HG03060 (cell line): ENCODE measurements at regions not wholly inside any gene's neighbourhood (a gene's known extent, or its start where the extent isn't known, plus 50 kb on each side); places are given as distances from the start of the nearest gene placed in this dataset.
"Not testable (repeated sequence)": the region's sequence is repeated elsewhere in the genome, so short reads cannot be mapped to it uniquely, and the experiment has no call there.

Experiments used
- ATAC-seq: cut with Tn5 transposase; IDR thresholded peaks from one replicate; pipeline ENCODE4 v1.9.1; 2021; ENCODE audit warnings: low read depth, moderate number of reproducible peaks; ENCODE audit not compliant: unreplicated experiment

DNA sequence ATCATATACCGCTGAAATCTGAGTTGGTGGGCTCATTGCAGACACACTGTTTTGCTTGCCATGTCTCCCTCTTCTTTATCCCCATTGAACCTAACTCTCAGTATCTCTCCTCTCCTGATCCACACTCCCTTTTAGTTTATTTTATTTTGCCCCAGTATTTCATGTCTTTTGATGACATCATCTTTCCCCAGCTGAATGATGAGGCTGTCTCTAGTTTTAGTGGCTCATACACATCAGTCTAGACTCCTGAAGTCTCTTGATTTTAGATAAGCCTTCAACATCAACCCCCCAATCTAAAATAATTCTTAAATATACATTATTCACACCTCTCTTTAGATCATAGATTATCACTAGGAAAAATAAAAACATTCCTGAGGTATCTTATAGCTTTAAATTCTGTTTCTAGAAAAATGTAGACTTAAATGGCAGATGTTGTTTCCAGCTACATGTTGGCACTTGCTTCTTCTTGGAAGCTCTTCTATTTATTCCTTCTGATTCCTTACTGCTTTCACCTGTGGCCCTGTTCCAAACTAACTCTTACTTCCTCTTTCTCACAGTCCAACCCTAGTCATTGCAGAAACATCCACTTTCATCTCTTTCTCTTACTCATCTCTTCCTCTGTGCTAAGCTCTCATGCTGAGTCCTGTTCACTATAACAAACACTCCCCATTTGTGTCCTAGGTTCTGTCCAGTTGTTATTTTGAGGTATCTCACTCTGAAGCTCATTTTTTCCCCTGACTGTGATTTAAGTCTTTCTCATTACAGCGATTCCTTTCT lies 191.9 kb upstream of the SLC35B3 start:
- ATAC-seq: no peak

DNA sequence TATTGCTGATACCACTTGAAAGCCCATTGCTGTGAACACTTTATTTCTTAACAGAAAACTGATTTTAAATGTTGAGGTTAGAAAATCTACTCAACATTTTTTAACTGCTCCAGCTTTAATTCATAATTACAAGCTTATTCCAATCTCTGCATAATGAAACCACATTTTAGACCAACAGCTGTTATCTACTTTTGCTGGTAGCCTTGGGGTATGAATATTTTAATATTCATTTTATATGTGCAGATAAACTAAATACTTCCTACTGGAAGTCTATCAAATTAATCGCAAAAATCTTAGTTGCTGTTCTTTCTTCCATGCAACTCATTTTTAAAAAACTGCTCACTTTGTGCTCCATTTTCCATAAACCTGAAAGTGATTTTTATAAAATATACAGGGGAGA lies 189.3 kb upstream of the SLC35B3 start:
- ATAC-seq: no peak

DNA sequence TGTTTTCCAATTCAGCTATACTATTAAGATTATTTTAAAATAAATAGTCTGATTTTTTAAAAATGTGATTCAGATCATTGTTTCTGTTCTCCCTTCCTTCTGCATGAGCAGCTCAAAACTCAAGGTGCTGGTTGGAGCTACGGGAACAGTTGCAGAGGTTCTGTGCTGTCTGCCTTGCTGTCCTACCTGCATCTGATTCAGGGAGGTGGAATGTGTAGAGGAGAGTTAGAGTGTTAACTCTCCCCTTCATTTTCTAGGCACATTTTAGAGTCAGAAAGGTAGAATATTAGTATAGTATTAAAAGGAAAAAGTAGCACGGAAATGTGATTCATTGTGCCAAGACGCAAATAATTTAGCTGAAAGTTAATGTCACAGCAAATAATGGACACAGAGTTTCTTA lies 188.1 kb upstream of the SLC35B3 start:
- ATAC-seq: no peak

DNA sequence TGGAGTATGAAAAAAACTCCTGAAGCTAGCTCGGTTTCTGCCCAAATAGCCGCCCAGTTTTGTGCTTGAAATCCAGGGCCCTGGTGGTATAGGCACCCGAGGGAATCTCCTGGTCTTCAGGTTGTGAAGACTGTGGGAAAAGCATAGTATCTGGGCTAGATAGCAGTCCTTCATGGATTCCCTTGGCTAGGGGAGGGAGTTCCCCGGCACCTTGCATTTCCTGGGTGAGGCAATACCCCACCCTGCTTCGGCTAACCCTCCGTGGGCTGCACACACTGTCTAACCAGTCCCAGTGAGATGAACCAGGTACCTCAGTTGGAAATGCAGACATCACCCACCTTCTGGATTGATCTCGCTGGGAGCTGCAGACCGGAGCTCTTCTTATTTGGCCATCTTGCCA lies 184.5 kb upstream of the SLC35B3 start:
- no peak for ATAC-seq

DNA sequence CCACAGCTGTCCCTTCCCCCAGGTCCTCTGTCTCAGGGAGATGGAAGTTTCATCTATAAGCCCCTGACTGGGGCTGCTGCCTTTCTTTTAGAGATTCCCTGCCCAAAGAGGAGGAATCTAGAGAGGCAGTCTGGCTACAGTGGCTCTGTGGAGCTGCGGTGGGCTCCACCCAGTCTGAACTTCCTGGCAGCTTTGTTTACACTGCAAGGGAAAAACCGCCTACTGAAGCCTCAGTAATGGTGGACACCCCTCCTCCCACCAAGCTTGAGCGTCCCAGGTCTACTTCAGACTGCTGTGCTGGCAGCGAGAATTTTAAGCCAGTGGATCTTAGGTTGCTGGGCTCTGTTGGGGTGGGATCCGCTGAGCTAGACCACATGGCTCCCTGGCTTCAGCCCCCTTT lies 184.1 kb upstream of the SLC35B3 start:
- not testable (repeated sequence) for ATAC-seq

DNA sequence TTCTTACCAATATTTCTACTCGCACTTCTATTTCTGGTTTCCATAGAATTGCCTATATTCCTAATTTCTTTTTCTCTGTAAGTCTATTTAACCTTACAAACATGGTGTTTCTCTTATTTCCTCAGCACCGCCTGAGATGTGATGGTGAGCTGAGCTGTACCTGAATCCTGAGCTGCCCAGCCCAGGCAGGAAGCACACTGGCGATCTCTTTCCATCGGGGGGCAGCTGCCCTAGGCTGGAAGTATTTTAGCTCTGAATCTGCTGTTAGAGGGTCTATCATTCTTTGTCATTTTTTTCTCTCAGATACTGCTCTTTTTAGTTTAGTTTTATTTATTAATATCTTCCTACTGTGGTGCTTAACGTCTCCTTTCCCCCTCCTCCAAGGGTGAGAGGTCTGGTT lies 173.4 kb upstream of the SLC35B3 start:
- ATAC-seq: no peak

DNA sequence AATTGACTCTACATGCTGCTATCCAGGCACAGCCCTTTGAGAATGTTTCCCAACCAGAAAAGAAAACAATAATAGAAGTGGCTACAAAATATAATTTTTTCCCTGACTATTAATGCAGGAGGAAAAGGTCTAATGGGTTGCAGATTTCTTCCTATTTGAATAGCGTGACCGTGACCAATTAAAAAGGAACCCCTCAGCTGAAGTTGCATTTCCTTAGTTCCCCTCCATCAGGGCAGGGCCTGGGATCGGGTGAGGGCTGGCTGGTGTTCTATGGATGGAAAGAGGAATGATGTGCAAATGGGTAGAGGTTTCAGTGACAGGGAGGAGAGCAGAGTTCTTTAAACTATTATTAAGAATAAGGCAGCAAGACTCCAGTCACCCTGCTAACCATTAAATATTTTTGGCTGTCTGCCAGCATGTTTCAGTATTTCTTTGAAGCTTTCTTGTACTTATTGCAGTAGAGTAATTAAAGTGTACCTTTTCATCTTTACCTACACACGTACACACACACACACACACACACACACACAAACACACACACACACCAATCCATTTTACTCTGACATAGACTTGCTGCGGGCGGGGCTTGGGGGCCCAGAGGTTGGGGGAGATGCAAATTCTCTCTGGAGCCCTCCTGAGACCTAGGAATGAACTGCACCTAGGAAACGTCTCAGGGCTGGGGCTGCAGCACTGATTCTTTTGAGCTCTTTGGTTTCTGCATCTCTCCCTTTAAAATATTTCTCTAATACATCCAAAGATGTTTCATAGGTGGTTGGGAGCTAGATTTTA lies 154.8 kb upstream of the SLC35B3 start:
- no peak for ATAC-seq

DNA sequence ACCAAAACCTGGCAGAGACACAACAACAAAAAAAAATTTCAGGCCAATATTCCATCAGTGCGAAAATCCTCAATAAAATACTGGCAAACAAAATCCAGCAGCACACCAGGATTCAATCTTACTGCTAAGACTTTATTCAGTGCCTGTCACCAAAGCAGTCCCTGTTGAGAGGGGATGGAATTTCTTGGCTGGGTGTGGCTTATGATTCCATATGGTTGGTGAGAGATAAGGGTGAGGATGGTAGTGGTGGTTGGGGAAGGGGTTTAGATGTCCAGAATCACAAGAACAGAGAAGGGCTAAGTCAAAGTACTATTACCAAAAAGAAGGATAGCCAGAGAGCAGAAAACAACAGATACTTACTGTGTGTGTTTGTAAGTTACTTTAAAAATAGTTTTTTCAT lies 152.8 kb upstream of the SLC35B3 start:
- ATAC-seq: no peak

DNA sequence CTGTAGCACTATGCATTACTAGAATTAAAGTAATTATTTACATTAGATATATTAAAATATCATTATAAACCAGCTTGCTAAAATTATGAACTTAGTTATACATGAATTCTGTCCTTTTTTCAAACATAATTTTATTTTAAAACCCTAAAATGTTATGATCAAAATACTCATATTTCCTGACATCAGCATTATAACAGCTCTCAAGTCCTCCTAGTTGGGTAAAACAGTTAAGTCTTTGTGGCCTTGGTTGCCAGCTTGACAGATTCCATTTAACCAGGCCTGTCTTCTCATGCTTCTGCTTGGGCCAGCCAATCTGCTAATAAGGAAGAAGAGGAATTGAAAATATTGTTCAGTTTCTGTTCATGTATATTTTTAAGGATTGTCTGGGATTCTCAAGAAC lies 147.9 kb upstream of the SLC35B3 start:
- no peak for ATAC-seq

DNA sequence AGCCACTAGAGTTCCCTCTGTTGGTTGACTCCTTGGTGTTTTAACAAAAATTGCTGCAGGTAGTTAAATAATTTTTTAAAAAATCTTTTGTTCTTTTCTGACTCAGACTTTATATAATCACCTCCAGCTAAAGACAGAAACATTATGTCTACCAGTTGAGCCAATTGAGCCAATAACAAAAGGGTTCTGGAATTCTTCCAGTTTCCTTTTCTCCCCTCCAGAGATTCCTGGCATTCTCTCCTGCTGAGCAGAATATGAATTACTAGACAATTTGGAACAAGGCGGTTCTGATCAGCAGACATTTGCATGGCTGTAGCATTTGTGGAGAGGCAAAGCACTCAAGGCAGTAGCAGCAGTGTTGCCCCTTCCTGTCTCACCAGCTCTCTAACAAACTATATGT lies 144.0 kb upstream of the SLC35B3 start:
- no peak for ATAC-seq

DNA sequence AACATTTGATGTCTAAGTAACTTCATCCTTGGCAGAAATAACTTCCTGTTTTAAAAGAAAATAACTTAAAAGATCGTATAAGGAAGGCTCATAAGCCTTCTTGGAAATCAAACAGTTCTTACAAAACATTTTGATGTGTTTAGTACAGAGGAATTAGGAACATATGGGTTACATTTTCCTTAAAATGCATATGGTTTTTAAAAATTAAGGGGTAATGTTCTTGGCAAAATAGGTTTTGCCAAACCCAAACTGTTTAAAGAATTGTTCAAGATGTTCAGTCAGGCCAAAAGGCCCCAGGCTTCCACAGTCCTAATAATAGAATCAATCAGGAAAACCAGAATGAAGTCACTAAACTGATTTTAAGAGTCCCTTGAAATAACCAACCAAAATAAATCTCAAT lies 142.7 kb upstream of the SLC35B3 start:
- ATAC-seq: no peak

DNA sequence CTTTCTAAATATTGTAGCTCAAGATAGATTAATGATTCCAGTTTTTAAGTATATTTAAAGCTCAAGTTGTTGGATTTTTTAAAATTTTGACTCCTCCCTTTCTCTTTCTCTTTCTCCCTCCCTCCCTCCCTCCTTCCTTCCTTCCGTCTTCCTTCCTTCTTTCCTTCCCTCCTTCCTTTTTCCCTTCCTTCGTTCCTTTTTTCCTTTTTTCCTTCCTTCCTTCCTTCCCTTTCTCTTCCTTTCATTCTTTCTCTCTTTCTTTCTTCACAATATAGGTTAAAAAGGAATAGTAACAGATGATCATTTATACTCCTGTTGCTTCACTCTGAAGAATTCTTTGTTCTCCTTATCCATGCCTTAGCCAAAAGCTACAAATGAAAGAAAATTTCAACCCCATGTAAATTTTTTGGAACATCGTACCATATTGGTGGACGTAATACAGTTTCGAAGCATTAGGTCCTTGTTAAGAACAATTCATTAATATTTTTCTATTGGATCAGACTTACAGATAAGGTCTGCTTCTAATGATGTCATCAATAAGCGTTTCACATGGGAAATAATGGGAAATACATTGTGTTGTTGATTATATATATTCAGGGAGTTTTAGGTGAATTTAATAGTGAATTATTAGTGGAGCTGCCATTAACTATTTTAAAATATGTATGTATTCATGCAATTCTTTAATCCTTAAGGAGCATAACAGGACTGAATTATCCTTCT lies 139.6 kb upstream of the SLC35B3 start:
- no peak for ATAC-seq

DNA sequence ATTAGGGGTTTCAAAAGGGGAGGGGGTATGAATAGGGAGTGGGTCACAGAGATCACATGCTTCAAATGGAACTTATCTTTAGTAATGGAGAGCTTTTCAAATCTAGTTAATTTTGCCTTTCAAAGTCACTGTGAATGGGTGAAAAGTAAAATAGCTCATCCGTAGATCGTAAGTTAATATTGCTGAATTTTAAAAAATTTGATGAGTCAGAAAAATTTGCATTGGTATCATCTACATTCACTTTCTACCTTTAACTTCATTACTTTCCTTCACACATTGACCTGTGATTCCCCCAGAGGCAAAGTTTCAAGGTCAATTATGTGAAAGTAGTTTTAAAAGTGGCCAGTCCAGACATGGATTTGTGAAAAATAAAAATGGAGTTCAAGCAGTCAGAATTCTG lies 139.0 kb upstream of the SLC35B3 start:
- no peak for ATAC-seq

DNA sequence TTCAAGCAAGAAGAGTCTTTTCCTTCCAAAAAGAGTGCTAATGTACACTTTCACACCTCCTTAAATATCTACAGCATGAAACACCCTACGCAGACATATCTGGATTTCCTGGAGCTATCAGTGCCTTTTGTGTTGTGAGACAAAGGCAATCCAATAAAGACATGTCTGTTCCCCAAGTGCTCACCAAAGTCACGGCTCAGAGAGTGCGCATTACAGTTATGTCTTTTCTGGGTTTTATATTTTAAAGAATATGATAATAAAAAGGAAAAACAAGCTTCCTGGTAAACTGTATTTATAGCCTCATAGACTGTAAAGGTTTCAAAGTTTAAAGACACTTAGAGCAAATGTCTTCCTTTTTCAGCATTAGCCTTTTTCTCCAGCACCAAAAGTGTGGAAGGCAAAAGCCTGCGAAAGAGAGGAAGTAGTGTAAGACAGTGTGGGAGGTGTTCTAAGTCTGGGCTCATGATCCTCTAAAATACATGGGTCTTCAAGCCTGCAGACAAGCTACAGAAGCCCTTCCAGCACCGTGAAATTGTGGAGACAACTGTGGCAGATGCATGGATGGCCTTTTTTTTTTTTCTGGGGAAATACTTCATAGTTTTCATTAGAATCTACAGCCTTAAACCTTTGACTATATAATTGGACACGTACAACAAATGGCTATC lies 135.0 kb upstream of the SLC35B3 start:
- ATAC-seq: no peak

DNA sequence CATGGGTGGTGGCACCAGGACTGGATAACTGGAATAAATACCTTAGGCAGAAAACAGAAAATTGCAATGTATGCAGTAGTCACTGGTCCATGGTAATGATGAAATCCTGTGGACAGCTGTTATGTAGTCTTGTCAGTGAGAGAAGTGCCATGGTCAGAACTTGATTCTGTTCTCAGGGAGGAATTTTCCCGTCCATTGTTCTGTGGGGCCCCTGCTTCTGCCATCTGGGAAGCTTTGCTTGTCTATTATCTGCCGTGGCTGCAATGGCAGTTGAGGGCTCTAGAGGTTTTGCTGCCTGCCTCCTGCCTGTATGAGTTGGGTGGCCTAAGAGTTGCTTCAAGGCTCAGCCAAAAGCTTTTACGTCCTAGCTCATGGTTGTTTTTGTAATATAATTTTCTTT lies 126.8 kb upstream of the SLC35B3 start:
- no peak for ATAC-seq

DNA sequence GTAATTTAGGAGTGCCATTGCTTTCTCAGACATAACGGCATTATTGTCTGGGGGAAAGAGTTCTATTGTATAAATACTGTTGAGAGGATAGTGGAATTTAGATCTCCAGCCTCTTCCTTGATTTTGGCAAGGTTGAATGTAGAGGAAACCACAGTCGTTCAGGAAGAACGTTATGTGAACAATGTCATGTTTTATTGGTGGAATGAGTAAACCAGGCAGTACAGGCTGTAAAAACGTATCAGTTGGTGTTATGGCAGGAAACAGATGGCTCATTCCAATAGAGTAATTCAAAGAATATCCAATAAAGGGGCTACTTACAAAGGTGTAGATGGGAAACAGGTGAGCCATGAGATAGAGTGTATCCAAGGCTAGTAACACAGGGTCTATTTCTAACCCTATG lies 123.6 kb upstream of the SLC35B3 start:
- ATAC-seq: no peak

DNA sequence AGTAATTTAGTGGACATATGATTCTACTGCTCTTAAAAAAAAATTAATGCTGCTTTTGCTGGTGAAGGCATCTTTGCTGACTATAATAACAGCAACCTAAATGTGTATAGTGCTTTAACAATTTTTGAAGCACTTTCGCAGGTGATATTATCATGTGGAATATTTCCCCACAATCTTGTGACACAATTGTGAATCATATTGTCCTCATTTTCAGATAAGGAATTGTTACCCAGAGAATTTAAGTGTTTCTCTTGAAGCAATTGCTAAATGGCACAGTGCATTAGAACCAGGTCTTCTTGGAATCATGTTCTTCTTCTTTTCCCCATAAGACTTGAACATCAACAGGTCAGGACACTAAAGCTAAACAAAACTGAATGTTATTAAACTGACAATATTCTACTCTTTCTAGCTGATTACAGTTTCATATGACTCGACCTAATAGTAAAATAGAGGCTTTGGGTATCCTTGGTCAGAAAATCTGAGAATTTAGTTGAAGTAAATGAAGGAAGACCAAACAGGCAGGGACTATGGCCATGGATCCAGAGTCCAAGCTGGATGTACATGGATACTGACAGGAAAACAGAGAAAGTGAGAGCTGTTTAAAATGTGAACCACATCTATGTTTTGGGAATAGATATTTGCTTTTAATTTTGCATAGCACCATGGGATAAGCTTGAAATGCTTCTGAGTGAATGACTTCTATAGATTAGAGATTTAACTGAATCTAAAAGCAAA lies 121.8 kb upstream of the SLC35B3 start:
- no peak for ATAC-seq

DNA sequence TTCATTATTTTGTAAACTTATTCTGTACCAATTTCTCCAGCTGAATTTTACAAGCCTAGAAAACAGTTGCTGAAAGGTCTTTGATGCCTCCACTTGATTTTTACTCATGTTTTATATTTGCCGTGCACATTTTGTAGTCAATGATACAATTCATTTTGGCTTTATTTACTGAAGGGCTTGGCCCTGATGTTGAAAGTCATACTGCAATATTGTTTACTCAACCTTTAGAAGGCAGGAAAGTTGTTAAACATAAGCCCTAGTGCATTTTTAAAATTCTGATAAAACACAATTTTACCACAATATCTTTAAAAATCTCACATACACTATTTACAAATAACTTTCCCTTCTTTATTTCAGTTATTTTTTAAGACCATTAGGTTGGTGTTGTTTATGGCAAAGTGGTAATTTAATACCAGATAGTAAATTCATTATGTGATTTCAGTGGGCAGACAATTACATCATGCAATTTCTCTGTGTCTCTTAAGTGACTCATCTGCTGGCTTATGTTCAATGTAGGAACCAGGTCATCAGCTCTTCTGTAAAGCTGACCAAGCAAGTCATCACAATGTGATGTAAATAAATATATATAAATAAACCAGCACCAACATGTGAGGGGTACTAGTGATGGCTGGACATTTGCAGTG lies 121.1 kb upstream of the SLC35B3 start:
- no peak for ATAC-seq

DNA sequence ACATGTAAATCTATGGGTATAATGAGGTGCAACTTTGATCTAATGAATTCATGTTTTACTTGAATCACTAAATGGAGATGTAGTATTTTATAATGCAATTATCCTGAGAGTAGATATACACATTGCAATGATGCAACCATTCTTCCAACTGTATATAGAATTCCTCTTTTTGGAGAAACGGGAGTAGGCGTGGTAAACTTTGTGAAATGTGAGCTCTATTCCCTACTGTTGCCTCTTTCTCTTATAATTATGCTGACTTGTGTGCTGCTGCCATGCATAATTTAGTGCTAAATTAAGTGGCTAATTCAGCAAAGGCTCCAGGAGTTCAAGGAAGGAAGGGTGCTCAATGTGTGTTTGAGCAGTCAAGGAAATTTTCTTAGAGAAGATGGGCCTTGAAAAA lies 116.6 kb upstream of the SLC35B3 start:
- ATAC-seq: no peak

DNA sequence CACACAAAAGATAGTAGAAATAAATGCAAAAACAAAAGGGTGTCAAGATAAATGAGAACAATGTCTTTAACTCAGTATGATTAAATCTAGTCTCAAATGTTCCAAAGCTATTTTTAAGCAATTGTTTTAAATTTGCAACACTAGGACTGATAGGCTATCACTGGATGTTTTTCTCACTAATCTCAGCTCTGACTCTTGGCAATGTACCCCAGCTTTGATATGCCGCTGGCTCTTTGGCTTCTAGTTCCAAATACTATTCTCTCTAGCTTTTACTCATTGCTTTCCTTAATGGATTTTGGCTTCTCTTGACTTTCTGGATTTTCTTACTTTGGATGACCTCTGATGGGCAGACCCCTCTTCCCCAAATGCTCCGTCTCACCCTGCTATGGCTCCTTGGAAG lies 116.0 kb upstream of the SLC35B3 start:
- no peak for ATAC-seq
